Esophagus mucosa (tissue), 1 donor: ENCODE measurements at regions not wholly inside any gene's neighbourhood (a gene's known extent, or its start where the extent isn't known, plus 50 kb on each side); places are given as distances from the start of the nearest gene placed in this dataset.

Experiments
- ATAC-seq: fragments of 200-7000 bp; cut with Tn5 transposase; one replicate; pipeline ENCODE4 v1.9.1; 2020
- donor health status: DM: yes; HTN: yes; CAD: no.

DNA sequence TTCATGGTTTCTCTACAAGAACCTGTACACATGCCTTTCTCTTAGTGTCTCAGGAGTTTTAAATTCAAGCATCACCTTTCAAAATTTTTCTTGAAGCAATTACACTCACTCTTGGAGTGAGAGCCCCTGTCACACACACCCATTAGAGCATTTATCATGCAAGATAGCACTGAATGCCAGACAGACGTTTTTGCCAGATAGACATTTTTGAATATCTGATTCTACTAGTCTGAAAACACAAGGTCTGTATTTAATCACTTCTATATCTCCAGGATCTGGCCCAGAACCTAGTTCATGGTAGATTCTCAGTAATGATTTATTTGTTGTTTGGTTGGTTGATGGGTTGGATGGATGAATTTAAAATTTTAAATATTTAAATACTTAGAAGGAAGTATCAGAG lies 60.9 kb upstream of the PDE1C start:
- ATAC-seq = no peak

DNA sequence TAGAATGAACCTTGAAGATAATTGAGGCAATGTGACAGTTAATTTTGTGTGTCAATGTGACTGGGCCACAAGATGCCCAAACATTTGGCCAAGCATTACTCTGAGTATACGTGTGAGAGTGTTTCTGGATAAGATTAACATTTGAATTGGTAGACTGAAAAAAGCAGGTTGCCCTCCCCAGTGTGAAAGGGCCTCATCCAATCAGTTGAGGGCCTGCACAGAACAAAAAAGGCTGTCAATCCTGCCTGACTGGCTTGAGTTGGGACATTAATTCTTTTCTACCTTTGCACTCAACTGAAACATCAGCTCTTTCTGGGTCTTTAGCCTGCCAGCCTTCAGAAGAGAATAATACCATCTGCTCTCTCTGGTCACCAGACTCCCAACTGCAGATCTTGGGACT lies 56.6 kb upstream of the PDE1C start:
- peak; percentile 60 for ATAC-seq
